ENCODE measurements at regions not wholly inside any gene's neighbourhood (a gene's known extent, or its start where the extent isn't known, plus 50 kb on each side); places are given as distances from the start of the nearest gene placed in this dataset.

DNA sequence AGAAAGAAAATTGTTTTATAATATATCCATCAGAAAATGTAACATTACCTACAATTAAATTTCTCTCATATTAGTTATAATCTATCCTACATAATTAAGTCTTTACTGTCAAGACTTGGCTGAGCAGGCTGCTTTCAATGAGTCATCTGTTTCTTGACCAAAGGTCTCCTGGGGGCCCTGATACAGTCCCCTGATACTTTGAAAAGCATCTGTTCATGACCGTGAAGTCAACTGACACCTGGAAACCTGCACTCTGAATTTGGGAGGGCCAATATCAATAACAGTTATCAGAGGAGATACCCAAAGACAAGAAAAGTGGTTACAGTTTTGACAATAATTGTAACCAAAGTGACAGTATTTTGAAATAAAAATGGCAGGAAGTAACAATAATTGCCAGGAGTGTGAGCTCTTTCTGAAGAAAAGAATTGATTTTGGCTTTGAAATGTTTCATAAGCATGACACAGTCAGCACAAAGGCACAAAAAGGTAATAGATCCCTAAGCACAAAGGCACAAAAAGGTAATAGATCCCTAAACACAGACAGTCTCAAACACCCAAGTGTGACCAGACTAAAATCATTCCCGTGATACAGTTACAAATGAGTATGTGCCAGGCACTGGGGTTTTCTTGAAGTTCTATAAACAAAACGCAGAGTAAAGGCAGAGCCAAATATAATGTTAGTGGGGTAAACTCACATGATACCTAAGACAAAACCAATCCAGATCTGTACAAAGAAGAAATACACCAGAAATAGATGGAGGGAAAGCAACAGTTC lies 260.7 kb downstream of the PLOD2 start:
- TF ChIP-seq, protein P1, sequence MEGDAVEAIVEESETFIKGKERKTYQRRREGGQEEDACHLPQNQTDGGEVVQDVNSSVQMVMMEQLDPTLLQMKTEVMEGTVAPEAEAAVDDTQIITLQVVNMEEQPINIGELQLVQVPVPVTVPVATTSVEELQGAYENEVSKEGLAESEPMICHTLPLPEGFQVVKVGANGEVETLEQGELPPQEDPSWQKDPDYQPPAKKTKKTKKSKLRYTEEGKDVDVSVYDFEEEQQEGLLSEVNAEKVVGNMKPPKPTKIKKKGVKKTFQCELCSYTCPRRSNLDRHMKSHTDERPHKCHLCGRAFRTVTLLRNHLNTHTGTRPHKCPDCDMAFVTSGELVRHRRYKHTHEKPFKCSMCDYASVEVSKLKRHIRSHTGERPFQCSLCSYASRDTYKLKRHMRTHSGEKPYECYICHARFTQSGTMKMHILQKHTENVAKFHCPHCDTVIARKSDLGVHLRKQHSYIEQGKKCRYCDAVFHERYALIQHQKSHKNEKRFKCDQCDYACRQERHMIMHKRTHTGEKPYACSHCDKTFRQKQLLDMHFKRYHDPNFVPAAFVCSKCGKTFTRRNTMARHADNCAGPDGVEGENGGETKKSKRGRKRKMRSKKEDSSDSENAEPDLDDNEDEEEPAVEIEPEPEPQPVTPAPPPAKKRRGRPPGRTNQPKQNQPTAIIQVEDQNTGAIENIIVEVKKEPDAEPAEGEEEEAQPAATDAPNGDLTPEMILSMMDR (IDR thresholded peaks at IDR 0.05): no peak
- TF ChIP-seq POLR2AphosphoS5 (IDR thresholded peaks at IDR 0.05; ENCODE audit: insufficient read depth in 1 of 2, low read depth in 1 of 2) (no peak), POLR2A (IDR thresholded peaks at IDR 0.05) (no peak)
